HEK293 (cell line): ENCODE measurements at regions not wholly inside any gene's neighbourhood (a gene's known extent, or its start where the extent isn't known, plus 50 kb on each side); places are given as distances from the start of the nearest gene placed in this dataset.

ENCODE experiments used
- KLF7 ChIP-seq: fragments of 450-650 bp; formaldehyde crosslinking; IDR thresholded peaks from 2 replicates; pipeline ENCODE4 v1.5.1; 2016; ENCODE audit warnings: missing biosample characterization, missing genetic modification characterization, borderline replicate concordance
- MYNN ChIP-seq: fragments of 450-650 bp; formaldehyde crosslinking; IDR thresholded peaks from 2 replicates; pipeline ENCODE4 v1.5.1; 2016; ENCODE audit warnings: missing biosample characterization, missing genetic modification characterization, borderline replicate concordance
- RBAK ChIP-seq: fragments of 450-650 bp; formaldehyde crosslinking; IDR thresholded peaks from 2 replicates; pipeline ENCODE4 v1.5.1; 2016; ENCODE audit warnings: missing biosample characterization, missing genetic modification characterization
- SALL2 ChIP-seq: fragments of 450-650 bp; formaldehyde crosslinking; IDR thresholded peaks from 2 replicates; pipeline ENCODE4 v1.5.0; 2017; ENCODE audit warnings: missing biosample characterization, mild to moderate bottlenecking, missing genetic modification characterization, borderline replicate concordance
- TCF7L2 ChIP-seq: IDR thresholded peaks from 2 replicates; pipeline ENCODE4 v1.6.1; 2011; ENCODE audit warnings: low read depth, mild to moderate bottlenecking, inconsistent platforms, low read length, moderate library complexity, borderline replicate concordance
- WT1 ChIP-seq: fragments of 450-650 bp; formaldehyde crosslinking; IDR thresholded peaks from 2 replicates; pipeline ENCODE4 v1.5.1; 2016; ENCODE audit warnings: missing biosample characterization, missing genetic modification characterization
- ZNF23 ChIP-seq: fragments of 450-650 bp; formaldehyde crosslinking; IDR thresholded peaks from 2 replicates; pipeline ENCODE4 v1.5.1; 2016; ENCODE audit warnings: missing biosample characterization, missing genetic modification characterization, borderline replicate concordance
- ZNF302 ChIP-seq: fragments of 450-650 bp; formaldehyde crosslinking; IDR thresholded peaks from 2 replicates; pipeline ENCODE4 v1.5.1; 2016; ENCODE audit warnings: missing biosample characterization, missing genetic modification characterization, low read depth
- ZNF354C ChIP-seq: fragments of 450-650 bp; formaldehyde crosslinking; IDR thresholded peaks from 2 replicates; pipeline ENCODE4 v1.5.1; 2016; ENCODE audit warnings: missing biosample characterization, missing genetic modification characterization, low read depth, borderline replicate concordance
- ZNF416 ChIP-seq: fragments of 450-650 bp; formaldehyde crosslinking; IDR thresholded peaks from 2 replicates; pipeline ENCODE4 v1.5.1; 2016; ENCODE audit warnings: missing biosample characterization, missing genetic modification characterization
- ZNF530 ChIP-seq: fragments of 450-650 bp; formaldehyde crosslinking; IDR thresholded peaks from 2 replicates; pipeline ENCODE4 v1.5.1; 2016; ENCODE audit warnings: low read depth, missing biosample characterization, missing genetic modification characterization
- TF ChIP-seq, protein P1 (sequence below): fragments of 450-650 bp; formaldehyde crosslinking; IDR thresholded peaks from 2 replicates; pipeline ENCODE4 v1.5.1; 2016; ENCODE audit warnings: missing biosample characterization, missing genetic modification characterization

DNA sequence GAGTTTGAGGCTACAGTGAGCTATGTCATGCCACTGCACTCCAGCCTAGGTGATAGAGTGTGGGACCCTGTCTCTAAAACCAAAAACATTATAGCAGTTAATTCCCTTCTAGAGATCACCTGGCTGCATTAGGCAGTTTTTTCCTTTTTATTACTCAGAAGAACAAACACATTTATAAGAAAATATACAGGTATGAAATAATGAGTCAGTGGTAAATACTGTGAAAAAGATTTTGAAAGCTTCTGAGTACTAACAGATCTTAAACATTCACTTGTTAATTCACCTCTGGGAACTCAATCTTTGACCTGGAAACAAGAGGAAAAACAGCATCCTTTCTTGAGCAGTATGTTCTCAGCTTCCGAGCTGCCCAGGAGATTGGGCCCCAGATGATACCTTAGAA is 64.1 kb downstream of the UCHL1 start:
- TF ChIP-seq ZNF302 (no peak), KLF7 (tag by site-specific recombination) (no peak), SALL2 (tag by site-specific recombination) (no peak), ZNF354C (tag by site-specific recombination) (no peak), MYNN (tag by site-specific recombination) (no peak), ZNF530 (tag by site-specific recombination) (no peak), WT1 (tag by site-specific recombination) (no peak), RBAK (tag by site-specific recombination) (no peak), ZNF416 (no peak), TCF7L2 (no peak), ZNF23 (no peak)
- TF ChIP-seq, protein P1, sequence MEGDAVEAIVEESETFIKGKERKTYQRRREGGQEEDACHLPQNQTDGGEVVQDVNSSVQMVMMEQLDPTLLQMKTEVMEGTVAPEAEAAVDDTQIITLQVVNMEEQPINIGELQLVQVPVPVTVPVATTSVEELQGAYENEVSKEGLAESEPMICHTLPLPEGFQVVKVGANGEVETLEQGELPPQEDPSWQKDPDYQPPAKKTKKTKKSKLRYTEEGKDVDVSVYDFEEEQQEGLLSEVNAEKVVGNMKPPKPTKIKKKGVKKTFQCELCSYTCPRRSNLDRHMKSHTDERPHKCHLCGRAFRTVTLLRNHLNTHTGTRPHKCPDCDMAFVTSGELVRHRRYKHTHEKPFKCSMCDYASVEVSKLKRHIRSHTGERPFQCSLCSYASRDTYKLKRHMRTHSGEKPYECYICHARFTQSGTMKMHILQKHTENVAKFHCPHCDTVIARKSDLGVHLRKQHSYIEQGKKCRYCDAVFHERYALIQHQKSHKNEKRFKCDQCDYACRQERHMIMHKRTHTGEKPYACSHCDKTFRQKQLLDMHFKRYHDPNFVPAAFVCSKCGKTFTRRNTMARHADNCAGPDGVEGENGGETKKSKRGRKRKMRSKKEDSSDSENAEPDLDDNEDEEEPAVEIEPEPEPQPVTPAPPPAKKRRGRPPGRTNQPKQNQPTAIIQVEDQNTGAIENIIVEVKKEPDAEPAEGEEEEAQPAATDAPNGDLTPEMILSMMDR = no peak
